ENCODE measurements at regions not wholly inside any gene's neighbourhood (a gene's known extent, or its start where the extent isn't known, plus 50 kb on each side); places are given as distances from the start of the nearest gene placed in this dataset.

- TF ChIP-seq SUZ12 (IDR thresholded peaks at IDR 0.05) (no peak), ARNT (IDR thresholded peaks at IDR 0.05) (no peak), FOXA1 (IDR thresholded peaks at IDR 0.05) (no peak), SP1 (IDR thresholded peaks at IDR 0.05) (no peak), FOXM1 (IDR thresholded peaks at IDR 0.05; ENCODE audit: borderline replicate concordance) (no peak), L3MBTL2 (conservative IDR thresholded peaks at IDR 0.05) (no peak), TARDBP (IDR thresholded peaks at IDR 0.05) (no peak), CTBP1 (IDR thresholded peaks at IDR 0.05; ENCODE audit: borderline replicate concordance) (no peak), BHLHE40 (IDR thresholded peaks at IDR 0.05; ENCODE audit: borderline replicate concordance) (no peak), ZNF384 (IDR thresholded peaks at IDR 0.05) (no peak), HDGF (IDR thresholded peaks at IDR 0.05; ENCODE audit: borderline replicate concordance) (no peak), LEF1 (IDR thresholded peaks at IDR 0.05; ENCODE audit: borderline replicate concordance) (no peak), PKNOX1 (IDR thresholded peaks at IDR 0.05) (no peak), FOXK2 (IDR thresholded peaks at IDR 0.05) (no peak)
Measured at GRCh38 chrX:810186-810585, 179.6 kb downstream of the SHOX start.
